GM19438 (cell line): ENCODE measurements at regions not wholly inside any gene's neighbourhood (a gene's known extent, or its start where the extent isn't known, plus 50 kb on each side); places are given as distances from the start of the nearest gene placed in this dataset.

Experiments
- ATAC-seq: cut with Tn5 transposase; IDR thresholded peaks from one replicate; pipeline ENCODE4 v1.9.1; 2021; ENCODE audit warnings: low read depth; ENCODE audit not compliant: unreplicated experiment

- ATAC-seq: peak; percentile 70
These were observed 672.9 kb downstream of the NR2F1-AS1 start for GRCh38 chr5:92907938-92908606.

GRCh38 chr5:92906798-92907376 is 674.1 kb downstream of the NR2F1-AS1 start:
- no peak for ATAC-seq

DNA sequence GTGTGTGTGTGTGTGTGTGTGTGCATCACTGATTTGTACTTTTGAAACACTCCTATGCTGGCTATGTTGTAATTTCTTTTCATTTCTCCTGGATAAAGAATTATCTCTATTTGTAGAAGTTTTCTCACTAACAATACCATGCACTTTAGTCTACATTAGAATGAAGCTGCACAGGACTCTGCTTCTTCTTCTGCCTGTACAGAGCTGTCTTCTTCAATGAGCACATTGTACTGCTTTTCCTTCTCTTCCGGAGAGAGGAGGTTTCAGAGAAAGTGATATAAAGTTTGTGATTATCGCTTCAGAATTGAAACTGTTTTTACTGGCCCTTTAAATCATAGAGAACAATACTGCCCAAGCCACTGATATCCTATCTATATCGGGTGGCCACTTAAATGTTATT is 677.0 kb downstream of the NR2F1-AS1 start:
- ATAC-seq: no peak

GRCh38 chr5:92899611-92900010 is 681.4 kb downstream of the NR2F1-AS1 start:
- no peak for ATAC-seq

GRCh38 chr5:92896722-92897121 is 684.3 kb downstream of the NR2F1-AS1 start:
- no peak for ATAC-seq

DNA sequence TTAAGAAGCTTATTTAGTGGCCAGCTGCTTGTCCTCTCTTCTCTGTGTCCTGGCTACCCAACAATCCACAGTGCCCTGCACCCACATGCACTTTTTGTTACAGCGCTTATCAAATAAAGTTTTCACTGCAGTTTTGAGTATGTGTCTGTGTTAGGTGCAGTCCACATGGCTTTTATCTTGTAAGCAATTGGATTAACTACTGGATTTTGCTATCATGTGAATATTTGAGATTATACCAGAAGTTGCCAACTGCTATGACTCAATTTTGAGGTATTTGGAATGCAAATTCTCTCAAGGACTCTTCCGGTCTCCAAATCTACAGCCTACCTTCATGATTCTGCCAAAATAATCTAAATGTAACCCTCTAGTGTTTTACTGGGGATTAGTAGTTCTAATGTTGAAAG is 690.2 kb downstream of the NR2F1-AS1 start:
- ATAC-seq: no peak

DNA sequence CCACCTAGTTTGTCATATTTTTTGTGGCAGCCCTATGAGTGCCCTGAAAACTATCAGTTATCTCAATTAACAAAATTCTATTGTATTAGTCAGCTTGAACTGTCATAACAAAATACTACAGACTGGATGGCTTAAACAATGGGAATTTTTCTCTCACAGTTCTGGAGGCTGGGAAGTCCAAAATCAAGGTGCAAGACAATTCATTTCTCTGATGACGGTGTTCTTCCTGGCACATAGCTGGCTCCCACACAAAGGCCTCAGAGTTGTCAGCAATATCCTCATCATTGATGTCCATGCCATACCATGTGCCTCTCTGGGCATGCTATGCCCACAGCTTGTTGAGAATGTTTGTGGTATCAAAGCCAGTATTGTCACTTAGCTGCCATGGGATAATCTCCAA is 691.9 kb downstream of the NR2F1-AS1 start:
- ATAC-seq: no peak

DNA sequence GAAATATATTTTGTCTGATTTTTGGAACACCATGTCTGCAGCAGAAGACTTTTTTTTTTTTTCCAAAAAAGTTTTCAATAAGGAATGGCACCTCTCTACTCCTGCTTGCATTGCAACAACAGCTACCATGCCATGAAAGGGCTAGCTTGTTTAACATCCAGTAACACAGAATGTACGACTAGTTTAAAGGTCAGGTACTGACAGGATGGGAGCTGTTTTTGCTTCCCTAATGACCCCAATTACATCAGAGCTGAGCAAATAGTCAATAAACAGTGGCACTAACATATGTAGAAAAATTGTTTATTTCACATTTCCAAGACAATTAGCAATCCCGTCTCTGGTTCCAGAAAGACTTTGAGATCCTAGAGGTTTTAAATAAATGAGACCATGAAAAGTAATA is 693.8 kb downstream of the NR2F1-AS1 start:
- ATAC-seq: no peak

GRCh38 chr5:92886751-92887150 is 694.3 kb downstream of the NR2F1-AS1 start:
- no peak for ATAC-seq

GRCh38 chr5:92885950-92886349 is 695.1 kb downstream of the NR2F1-AS1 start:
- ATAC-seq: no peak

GRCh38 chr5:92884469-92884868 is 696.5 kb downstream of the NR2F1-AS1 start:
- ATAC-seq: no peak

DNA sequence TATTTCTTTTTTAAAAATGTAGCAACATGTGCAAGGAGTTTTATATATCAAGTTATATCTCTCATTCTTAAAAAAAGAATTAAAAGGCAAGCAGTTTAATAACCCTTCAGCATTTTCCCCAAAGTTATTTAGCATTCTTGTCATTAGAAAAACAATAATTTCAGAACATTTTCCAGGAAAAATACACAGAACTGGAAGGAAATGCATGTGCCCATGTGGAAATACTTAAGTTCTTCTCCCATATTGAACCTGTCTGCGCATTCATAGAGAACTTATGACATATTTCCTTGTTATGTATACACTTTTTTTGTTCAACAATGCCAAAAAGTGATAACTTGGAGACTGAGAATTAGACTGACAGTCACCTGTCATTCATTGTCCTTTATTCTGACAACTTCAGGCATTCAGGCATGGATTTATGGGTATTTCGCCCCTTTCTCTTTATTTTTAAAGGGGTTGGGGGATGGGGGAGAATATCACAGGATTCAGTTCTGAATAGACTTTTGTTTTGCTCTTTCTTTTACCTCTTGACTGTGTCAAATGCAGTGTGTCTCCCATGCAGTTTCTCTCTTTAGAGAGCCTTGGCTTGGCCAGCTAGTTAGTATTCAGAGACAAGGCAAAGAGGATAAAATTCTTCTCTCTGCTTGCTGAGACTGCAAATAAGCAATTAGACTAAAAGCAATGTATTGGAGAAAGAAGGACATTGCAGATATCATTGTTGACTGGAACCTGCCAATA is 701.0 kb downstream of the NR2F1-AS1 start:
- ATAC-seq: no peak

GRCh38 chr5:92874790-92875189 is 706.2 kb downstream of the NR2F1-AS1 start:
- no peak for ATAC-seq

DNA sequence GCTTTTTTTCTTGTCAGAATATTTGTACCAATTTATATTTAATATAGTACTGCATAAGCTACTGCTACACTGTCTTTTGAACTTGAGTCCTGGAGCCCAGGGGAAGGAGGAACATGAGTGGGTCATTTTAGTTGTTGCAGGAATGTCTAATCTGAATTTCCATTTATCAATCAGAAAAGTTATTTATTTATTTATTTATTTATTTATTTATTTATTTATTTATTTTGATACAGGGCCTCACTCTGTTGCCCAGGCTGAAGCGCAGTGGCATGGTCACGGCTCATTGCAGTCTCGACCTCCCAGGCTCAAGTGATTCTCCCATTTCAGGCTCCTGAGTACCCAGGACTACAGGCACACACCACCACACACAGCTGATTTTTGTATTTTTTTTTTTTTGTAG is 712.6 kb downstream of the NR2F1-AS1 start:
- ATAC-seq: no peak

DNA sequence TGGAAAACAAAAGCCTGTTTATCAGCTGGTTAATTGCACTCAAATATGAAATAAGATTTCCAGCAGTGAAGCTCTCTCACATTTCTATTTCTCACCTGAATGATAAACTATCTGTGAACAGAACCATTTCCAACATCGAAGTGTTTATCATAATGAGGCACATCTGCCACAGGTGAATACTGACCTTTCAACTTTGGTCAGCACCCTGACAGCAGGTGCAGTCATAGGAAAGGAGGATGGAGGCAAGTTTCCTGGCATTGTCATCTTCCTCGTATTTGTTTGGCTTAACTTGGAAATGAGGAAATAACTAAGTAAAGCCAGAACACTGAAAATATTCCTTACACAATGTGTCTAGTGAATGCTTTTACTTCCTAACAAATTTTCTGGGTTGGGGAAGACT is 716.4 kb downstream of the NR2F1-AS1 start:
- ATAC-seq: no peak

GRCh38 chr5:92863666-92864065 is 717.4 kb downstream of the NR2F1-AS1 start:
- no peak for ATAC-seq

DNA sequence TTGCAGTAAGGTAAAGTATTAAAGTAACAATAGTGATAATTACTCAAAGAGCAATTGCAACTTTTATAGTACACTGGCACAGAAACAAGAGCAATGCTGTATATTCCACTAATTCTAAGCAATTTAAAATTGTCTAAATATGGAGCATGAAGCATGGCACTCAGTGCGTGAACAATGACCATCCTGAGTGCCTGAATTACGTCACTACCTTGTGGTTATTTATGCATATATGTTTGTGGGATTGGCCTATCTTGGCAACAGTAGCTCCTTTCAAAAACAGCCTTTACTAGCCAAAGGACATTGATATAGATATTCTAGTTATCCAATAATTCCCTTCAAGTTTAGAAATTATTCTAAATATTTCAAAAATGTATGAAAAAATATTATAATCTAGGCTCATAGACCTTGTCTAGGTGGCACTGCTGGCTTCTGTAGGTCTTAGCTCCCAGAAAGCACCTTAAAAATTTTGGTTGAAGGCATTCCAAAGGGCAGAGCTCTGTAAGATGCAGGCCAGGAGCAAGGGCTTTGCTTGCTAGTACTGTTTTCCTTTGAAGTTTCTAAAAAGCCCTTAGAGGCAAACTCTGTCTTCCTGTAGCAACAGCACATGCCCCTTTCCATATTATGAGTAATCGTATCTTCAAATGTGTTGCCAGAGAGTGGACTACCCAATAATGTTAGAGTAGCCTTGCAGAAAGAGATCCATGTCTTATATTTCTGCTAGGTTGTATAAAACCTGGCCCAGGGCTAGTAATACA is 719.3 kb downstream of the NR2F1-AS1 start:
- no peak for ATAC-seq

DNA sequence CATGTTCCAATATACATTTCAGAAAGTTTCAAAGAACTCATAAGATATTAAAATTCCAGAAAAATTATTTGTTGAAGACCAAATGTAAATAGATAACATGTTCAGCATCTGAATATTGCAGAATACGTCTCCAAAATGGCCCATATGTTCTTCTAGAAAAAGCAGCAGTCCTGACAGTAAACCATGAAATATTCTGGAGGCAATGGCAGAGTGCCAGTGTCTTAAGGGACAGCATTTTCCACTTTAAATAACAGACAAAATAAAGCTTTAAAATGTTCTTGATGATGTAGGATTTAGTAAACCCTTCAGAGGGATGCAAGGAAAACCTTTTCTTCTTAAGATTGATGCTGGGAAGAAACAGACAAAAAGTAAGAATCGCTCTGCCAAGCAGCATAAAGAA is 721.0 kb downstream of the NR2F1-AS1 start:
- ATAC-seq: no peak

GRCh38 chr5:92852219-92852618 is 728.8 kb downstream of the NR2F1-AS1 start:
- ATAC-seq: no peak

DNA sequence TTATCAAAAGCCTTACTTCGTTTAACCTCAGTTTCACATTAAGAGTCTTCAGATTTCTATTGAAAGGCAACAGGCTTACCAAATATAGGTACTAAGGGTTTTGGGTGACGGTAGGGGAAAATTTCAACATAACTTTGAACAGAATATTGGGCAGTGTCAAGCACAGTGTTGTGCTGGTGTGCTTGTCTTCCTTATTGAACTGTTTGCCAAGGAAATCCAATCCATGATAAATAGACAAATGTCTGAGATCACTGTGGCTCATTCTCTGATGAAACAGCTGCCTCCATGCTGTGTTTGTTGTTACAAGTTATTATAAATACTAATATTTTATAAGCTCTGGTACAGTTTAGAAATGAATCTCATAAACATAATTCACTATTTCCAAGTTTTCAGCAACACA is 730.1 kb downstream of the NR2F1-AS1 start:
- ATAC-seq: no peak

- ATAC-seq: no peak
These were observed 731.3 kb downstream of the NR2F1-AS1 start for GRCh38 chr5:92849756-92850155.
